Naive B cell (primary cell): ENCODE measurements at regions not wholly inside any gene's neighbourhood (a gene's known extent, or its start where the extent isn't known, plus 50 kb on each side); places are given as distances from the start of the nearest gene placed in this dataset.

Experiments
- ATAC-seq, 2 donors: fragments of 150-1000 bp; cut with Tn5 transposase; 2 replicates each; pipeline ENCODE4 v1.10.0; 2021; ENCODE audit warnings: low read depth in 2 of 2, mild to moderate bottlenecking in 2 of 2, moderate library complexity in 2 of 2
- DNase-seq: peaks from one replicate; pipeline ENCODE4 v3.0.0; 2022
- H3K27ac Mint-ChIP-seq, 6 donors: one replicate each; pipeline ENCODE4 v1.8.0; 2020 to 2022; ENCODE audit warnings: mild to moderate bottlenecking in 6 of 6, mixed read lengths in 6 of 6, moderate library complexity in 5 of 6, inconsistent platforms in 2 of 6
- H3K27me3 Mint-ChIP-seq, 3 donors: one replicate each; pipeline ENCODE4 v1.8.0; 2021 to 2022; ENCODE audit warnings: mixed read lengths in 3 of 3, mild to moderate bottlenecking in 1 of 3
- H3K36me3 Mint-ChIP-seq, 2 donors: one replicate each; pipeline ENCODE4 v1.8.0; 2020 to 2022; ENCODE audit warnings: mixed read lengths in 2 of 2, inconsistent platforms in 1 of 2, mild to moderate bottlenecking in 1 of 2
- H3K4me1 Mint-ChIP-seq, 3 donors: one replicate each; pipeline ENCODE4 v1.8.0; 2020 to 2022; ENCODE audit warnings: mixed read lengths in 3 of 3, inconsistent platforms in 1 of 3, mild to moderate bottlenecking in 1 of 3, moderate library complexity in 1 of 3
- H3K4me3 Mint-ChIP-seq, 8 donors: one replicate each; pipeline ENCODE4 v1.8.0; 2020 to 2022; ENCODE audit warnings: mild to moderate bottlenecking in 8 of 8, mixed read lengths in 8 of 8, moderate library complexity in 8 of 8, inconsistent platforms in 2 of 8
- H3K9me3 Mint-ChIP-seq, 7 donors: one replicate each; pipeline ENCODE4 v1.8.0; 2020 to 2022; ENCODE audit warnings: mixed read lengths in 7 of 7, mild to moderate bottlenecking in 5 of 7, inconsistent platforms in 2 of 7, moderate library complexity in 1 of 7

GRCh38 chr2:228878138-228878537 lies 392.9 kb downstream of the PID1 start:
- H3K4me3 Mint-ChIP-seq = no peak overlapping the region
- no peaks in the 10 kb centered on the region for H3K36me3 Mint-ChIP-seq
- no peaks in the 10 kb centered on the region for H3K4me1 Mint-ChIP-seq
- no peaks in the 10 kb centered on the region for H3K27me3 Mint-ChIP-seq
- DNase-seq (no peak), ATAC-seq (no peak)
- H3K9me3 Mint-ChIP-seq = peaks cover 0 to 13% (median 1%) of the 10 kb centered on the region in 7 donors
- H3K27ac Mint-ChIP-seq = peak overlapping the region in 1 of 6 donors; percentile 56

GRCh38 chr2:228876276-228876675 lies 394.8 kb downstream of the PID1 start:
- Mint-ChIP-seq H3K4me3 (no peak overlapping the region), H3K4me1 (no peaks in the 10 kb centered on the region), H3K36me3 (no peaks in the 10 kb centered on the region), H3K27ac (no peak overlapping the region), H3K9me3 (peaks cover 0 to 13% (median 3%) of the 10 kb centered on the region in 7 donors), H3K27me3 (no peaks in the 10 kb centered on the region)
- no peak for ATAC-seq
- DNase-seq = no peak

- H3K4me3 Mint-ChIP-seq = no peak overlapping the region
- peaks cover 0 to 17% (median 6%) of the 10 kb centered on the region in 7 donors for H3K9me3 Mint-ChIP-seq
- H3K4me1 Mint-ChIP-seq = no peaks in the 10 kb centered on the region
- no peaks in the 10 kb centered on the region for H3K36me3 Mint-ChIP-seq
- H3K27ac Mint-ChIP-seq = no peak overlapping the region
- DNase-seq = no peak
- no peak for ATAC-seq
- no peaks in the 10 kb centered on the region for H3K27me3 Mint-ChIP-seq
Observed at GRCh38 chr2:228875152-228875900, 395.8 kb downstream of the PID1 start.

- Mint-ChIP-seq H3K4me1 (no peaks in the 10 kb centered on the region), H3K27me3 (no peaks in the 10 kb centered on the region), H3K36me3 (no peaks in the 10 kb centered on the region), H3K27ac (no peak overlapping the region), H3K4me3 (no peak overlapping the region), H3K9me3 (peaks cover under 1 to 23% (median 8%) of the 10 kb centered on the region in 7 donors)
- no peak for ATAC-seq
- DNase-seq = no peak
Observed at GRCh38 chr2:228871012-228871411, 400.1 kb downstream of the PID1 start.

- DNase-seq (no peak), ATAC-seq (no peak)
- Mint-ChIP-seq H3K36me3 (no peaks in the 10 kb centered on the region), H3K27me3 (no peaks in the 10 kb centered on the region), H3K4me1 (no peaks in the 10 kb centered on the region), H3K9me3 (peaks cover 3 to 23% (median 8%) of the 10 kb centered on the region in 7 donors), H3K4me3 (no peak overlapping the region), H3K27ac (no peak overlapping the region)
Observed at GRCh38 chr2:228869636-228870264, 401.3 kb downstream of the PID1 start.

GRCh38 chr2:228867406-228867805 lies 403.7 kb downstream of the PID1 start:
- Mint-ChIP-seq H3K9me3 (peaks cover 2 to 23% (median 9%) of the 10 kb centered on the region in 7 donors), H3K27me3 (no peaks in the 10 kb centered on the region), H3K27ac (no peak overlapping the region), H3K36me3 (no peaks in the 10 kb centered on the region), H3K4me1 (no peaks in the 10 kb centered on the region), H3K4me3 (no peak overlapping the region)
- ATAC-seq (no peak), DNase-seq (no peak)

GRCh38 chr2:228866781-228867180 lies 404.3 kb downstream of the PID1 start:
- Mint-ChIP-seq H3K4me3 (no peak overlapping the region), H3K27ac (no peak overlapping the region), H3K27me3 (no peaks in the 10 kb centered on the region)

GRCh38 chr2:228866044-228866443 lies 405.0 kb downstream of the PID1 start:
- Mint-ChIP-seq H3K4me1 (no peaks in the 10 kb centered on the region), H3K4me3 (no peak overlapping the region), H3K27ac (no peak overlapping the region), H3K36me3 (no peaks in the 10 kb centered on the region), H3K9me3 (peaks cover 4 to 23% (median 9%) of the 10 kb centered on the region in 7 donors), H3K27me3 (no peaks in the 10 kb centered on the region)
- DNase-seq = no peak
- no peak for ATAC-seq

More at GRCh38 chr2:228866781-228867180, 404.3 kb downstream of the PID1 start:
- Mint-ChIP-seq H3K36me3 (no peaks in the 10 kb centered on the region), H3K9me3 (peaks cover 3 to 23% (median 9%) of the 10 kb centered on the region in 7 donors), H3K4me1 (no peaks in the 10 kb centered on the region)
- no peak for ATAC-seq
- no peak for DNase-seq

- H3K36me3 Mint-ChIP-seq = no peaks in the 10 kb centered on the region
- peaks cover 4 to 20% (median 8%) of the 10 kb centered on the region in 7 donors for H3K9me3 Mint-ChIP-seq
- no peaks in the 10 kb centered on the region for H3K4me1 Mint-ChIP-seq
- H3K27me3 Mint-ChIP-seq = no peaks in the 10 kb centered on the region
- no peak for DNase-seq
- H3K4me3 Mint-ChIP-seq = no peak overlapping the region
- ATAC-seq = no peak
- no peak overlapping the region for H3K27ac Mint-ChIP-seq
Observed at GRCh38 chr2:228864131-228864530, 407.0 kb downstream of the PID1 start.

- no peaks in the 10 kb centered on the region for H3K4me1 Mint-ChIP-seq
- H3K27me3 Mint-ChIP-seq = no peaks in the 10 kb centered on the region
- no peak overlapping the region for H3K27ac Mint-ChIP-seq
- H3K36me3 Mint-ChIP-seq = no peaks in the 10 kb centered on the region
- no peak overlapping the region for H3K4me3 Mint-ChIP-seq
- DNase-seq = no peak
- ATAC-seq = no peak
- peaks cover 2 to 8% (median 5%) of the 10 kb centered on the region in 7 donors for H3K9me3 Mint-ChIP-seq
Observed at GRCh38 chr2:228860601-228861285, 410.3 kb downstream of the PID1 start.

GRCh38 chr2:228853151-228853550 lies 417.9 kb downstream of the PID1 start:
- no peak for DNase-seq
- peaks cover 2 to 16% (median 7%) of the 10 kb centered on the region in 7 donors for H3K9me3 Mint-ChIP-seq
- no peak overlapping the region for H3K4me3 Mint-ChIP-seq
- H3K27me3 Mint-ChIP-seq = no peaks in the 10 kb centered on the region
- no peaks in the 10 kb centered on the region for H3K4me1 Mint-ChIP-seq
- H3K27ac Mint-ChIP-seq = no peak overlapping the region
- no peaks in the 10 kb centered on the region for H3K36me3 Mint-ChIP-seq
- ATAC-seq = no peak

- no peak for DNase-seq
- no peak for ATAC-seq
- Mint-ChIP-seq H3K4me1 (no peaks in the 10 kb centered on the region), H3K4me3 (no peak overlapping the region), H3K27ac (no peak overlapping the region), H3K27me3 (no peaks in the 10 kb centered on the region), H3K36me3 (no peaks in the 10 kb centered on the region), H3K9me3 (peaks cover 0 to 12% (median 2%) of the 10 kb centered on the region in 7 donors)
Observed at GRCh38 chr2:228848638-228849037, 422.4 kb downstream of the PID1 start.

GRCh38 chr2:228847684-228848083 lies 423.4 kb downstream of the PID1 start:
- no peak overlapping the region for H3K27ac Mint-ChIP-seq
- no peaks in the 10 kb centered on the region for H3K27me3 Mint-ChIP-seq
- no peak for ATAC-seq
- no peaks in the 10 kb centered on the region for H3K36me3 Mint-ChIP-seq
- no peak for DNase-seq
- no peaks in the 10 kb centered on the region for H3K4me1 Mint-ChIP-seq
- H3K9me3 Mint-ChIP-seq = peaks cover 0 to 4% (median 0%) of the 10 kb centered on the region in 7 donors
- H3K4me3 Mint-ChIP-seq = no peak overlapping the region

GRCh38 chr2:228846161-228846560 lies 424.9 kb downstream of the PID1 start:
- Mint-ChIP-seq H3K27me3 (no peaks in the 10 kb centered on the region), H3K36me3 (no peaks in the 10 kb centered on the region), H3K9me3 (peaks cover 0 to 6% (median 0%) of the 10 kb centered on the region in 7 donors), H3K4me1 (no peaks in the 10 kb centered on the region), H3K27ac (no peak overlapping the region), H3K4me3 (no peak overlapping the region)
- DNase-seq = no peak
- ATAC-seq = no peak
